Activated CD4-positive, alpha-beta T cell treated with anti-CD3 and anti-CD28 coated beads, Interleukin-2, Interleukin-6, amounts not matched to agents 100 ng/mL and 50 ng/mL, durations not matched to agents 16 hours and 8 hours (primary cell): ENCODE measurements at regions not wholly inside any gene's neighbourhood (a gene's known extent, or its start where the extent isn't known, plus 50 kb on each side); places are given as distances from the start of the nearest gene placed in this dataset.
"Not testable (repeated sequence)": the region's sequence is repeated elsewhere in the genome, so short reads cannot be mapped to it uniquely, and the experiment has no call there.

Experiments used
- DNase-seq: peaks from one replicate; pipeline ENCODE4 v3.0.0-alpha.2; 2020

DNA sequence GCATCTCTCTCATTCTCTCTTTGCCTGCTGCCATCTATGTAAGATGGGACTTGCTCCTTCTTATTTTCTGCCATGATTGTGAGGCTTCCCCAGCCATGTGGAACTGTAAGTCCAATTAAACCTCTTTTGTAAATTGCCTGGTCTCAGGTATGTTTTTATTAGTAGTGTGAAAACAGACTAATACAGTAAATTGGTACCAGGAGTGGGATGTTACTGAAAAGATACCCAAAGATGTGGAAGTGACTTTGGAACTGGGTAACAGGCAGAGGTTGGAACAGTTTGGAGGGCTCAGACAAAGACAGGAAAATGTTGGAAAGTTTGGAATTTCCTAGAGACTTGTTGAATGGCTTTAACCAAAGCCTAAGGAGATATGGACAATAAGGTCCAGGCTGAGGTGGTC, 503.1 kb upstream of the SOX9 start:
- DNase-seq: not testable (repeated sequence)

DNA sequence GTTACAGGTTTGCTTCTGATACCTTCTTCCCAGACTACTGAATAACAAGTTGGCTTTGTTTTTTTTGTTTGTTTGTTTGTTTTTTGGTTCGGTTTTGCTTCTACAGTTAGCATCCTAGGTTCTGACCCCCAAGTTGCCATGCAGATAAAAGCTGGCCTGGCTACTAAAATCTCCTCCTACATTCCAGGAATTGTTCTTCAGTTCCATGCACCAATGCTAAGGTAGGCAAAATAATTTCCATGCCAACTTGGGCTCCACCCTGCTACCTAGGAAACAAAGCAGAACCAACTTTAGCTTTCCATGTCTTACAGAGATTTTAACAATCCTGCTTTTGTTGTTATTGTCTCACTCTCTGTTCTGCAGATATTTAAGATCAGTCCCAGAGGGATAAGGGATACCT, 495.5 kb upstream of the SOX9 start:
- no peak for DNase-seq

DNA sequence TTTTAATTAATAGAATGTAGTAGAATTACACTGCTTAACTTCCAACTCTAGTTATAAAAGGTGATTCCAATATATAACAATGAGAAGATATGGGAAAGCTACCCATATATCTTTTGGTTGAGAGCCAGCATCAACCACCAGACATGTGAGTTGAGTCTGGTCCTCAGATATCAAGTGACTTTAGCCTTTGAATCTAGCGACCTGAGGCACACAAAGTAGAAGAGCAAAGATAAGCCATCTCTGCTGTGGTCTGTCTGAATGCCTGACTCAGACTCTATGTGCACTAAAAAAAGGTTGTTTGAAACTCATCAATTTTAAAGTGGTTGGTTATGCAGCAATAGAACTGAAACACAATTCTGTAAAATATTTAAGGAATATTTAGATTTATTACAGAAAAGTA, 492.5 kb upstream of the SOX9 start:
- no peak for DNase-seq

DNA sequence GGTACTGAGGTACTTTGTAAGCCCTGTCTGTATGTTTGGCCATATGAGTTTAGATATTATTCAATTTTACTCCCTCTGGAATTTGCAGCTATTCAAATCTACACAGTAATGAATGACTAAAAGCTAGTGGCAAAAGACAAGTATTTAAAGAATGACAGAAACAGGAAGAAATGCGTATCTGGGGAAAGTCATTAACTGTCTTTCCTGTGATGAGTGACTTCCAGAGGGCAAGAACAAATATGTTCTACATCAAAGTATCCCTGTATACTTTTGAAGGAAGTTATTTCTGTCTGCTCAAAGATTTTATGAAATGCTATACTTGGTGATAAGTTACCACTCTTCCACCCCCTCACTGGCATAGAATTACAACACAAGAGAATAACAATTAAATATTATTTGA, 489.3 kb upstream of the SOX9 start:
- DNase-seq: no peak

DNA sequence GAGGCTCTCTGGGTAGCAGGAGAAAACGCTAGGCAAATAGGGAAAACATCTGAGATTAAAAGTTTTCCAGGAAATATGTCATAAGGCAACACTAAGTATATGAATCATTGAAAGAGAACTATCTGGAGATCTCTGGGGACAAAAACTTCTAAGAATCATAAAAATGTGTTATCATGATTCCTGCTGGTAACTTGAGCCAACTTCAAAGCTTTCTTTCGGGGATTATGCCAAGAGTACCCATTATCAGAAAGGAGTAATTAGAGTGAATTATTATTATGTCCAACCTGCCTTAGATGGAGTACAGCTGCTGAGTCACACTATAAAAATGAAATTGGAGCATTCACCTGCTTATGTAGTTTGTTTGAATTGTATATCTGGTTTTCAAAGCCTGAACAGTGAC, 488.5 kb upstream of the SOX9 start:
- DNase-seq: no peak

DNA sequence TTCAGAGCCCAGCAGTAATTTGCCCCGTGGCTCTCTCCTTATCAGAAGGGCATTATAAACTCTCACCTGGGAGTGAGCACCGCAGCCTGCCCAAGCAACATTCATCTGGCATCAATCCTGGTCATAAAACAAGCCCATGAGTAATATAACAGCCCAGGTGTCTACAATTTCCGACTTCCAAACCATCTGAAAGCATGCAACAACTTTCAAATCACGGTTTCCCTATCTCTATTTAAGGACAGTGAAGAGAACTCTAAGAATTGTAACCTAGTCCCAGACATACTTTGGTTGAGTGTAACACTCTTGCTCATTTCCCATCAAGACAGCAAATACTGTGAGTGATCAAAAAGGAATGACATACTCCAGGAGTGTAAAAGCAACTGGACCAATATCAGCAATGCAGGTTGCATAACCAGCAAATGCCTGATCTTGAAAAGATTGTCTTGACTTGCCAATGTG, 487.4 kb upstream of the SOX9 start:
- no peak for DNase-seq

DNA sequence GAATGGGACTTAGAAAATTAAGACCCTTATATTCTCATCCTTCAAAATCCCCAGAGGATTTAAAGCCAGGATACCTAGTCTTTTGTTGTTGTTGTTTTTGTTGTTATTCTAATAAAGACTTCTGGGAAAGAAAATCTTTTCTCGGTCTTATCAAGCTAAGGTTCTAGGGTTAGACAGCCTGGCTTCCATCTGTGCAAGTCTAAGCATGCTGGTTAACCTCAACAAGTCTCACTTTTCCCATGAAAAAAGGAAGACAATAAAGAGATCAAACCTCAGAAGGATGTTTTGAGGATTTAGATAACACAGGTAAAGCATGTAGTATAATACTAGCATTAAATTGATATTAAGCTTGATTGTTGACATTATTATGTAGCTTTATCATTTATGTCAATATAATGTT, 486.4 kb upstream of the SOX9 start:
- DNase-seq: no peak

DNA sequence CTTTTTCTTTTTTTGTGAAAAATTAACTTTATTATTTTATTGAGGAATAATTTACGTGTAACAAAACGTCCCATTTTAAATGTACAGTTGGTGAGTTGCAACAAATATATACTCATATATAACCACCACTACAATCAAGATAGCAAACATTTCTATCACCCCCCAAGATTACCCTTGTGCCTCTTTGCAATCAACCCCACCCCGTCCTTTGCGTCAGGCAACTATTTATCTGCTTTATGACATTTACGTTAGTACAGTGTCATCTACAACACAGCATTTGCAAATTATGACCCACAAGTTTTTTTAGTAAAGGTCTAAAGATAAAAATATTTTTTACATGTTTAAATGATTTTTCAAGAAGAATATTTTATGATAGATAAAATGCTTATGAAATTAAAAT, 485.6 kb upstream of the SOX9 start:
- DNase-seq: no peak

DNA sequence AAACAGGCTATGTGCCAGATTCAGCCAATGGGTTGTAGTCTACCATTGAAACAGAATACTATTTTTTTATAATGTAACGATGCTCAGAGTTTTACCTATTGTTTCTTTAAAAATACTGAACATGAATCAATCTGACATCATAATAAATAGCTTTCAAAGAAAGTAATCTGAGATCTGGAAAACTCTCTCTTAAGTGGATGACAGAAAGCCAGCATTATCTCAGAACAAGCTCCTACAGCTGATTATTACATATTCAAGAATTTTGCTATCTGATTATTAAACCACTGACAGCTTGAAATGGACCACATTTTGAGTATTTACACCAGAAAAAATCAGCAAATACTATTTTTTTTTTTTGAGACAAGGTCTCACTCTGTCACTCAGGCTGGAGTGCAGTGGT, 484.2 kb upstream of the SOX9 start:
- DNase-seq: no peak

DNA sequence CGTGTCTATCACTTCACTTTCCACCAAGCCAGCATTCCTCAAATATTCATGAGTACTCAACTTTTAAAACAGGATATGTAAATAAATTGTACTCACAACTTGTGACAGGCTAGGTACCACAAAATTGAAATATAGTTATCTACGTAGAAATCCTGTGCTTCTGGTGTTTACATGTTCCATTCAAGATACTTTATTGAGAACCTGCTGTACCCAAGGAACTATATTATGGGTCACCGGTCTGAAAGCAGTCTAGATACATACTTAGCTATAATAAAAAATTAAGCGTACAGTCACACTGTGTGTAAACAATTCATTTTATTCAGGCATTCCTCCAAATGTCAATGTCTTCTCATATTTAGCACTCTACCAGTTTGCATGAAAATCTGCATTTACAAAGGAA, 482.2 kb upstream of the SOX9 start:
- DNase-seq: no peak

DNA sequence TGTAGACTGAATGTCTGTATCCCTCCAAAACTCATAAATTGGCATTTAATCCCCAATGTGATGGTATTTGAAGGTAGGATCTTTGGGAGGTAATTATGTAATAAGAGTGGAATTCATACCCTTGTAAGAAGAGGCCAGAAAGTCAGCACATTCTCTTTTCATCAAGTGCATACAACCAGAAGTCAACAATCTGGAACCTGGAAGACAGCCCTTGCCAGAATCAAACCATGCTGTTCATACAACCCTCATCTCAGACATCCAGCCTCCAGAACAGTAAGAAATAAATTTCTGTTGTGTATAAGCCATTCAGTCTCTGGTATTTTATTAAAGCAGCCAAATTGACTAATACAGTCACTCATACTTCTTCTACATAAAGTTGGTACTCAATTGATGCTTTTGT, 481.0 kb upstream of the SOX9 start:
- no peak for DNase-seq

DNA sequence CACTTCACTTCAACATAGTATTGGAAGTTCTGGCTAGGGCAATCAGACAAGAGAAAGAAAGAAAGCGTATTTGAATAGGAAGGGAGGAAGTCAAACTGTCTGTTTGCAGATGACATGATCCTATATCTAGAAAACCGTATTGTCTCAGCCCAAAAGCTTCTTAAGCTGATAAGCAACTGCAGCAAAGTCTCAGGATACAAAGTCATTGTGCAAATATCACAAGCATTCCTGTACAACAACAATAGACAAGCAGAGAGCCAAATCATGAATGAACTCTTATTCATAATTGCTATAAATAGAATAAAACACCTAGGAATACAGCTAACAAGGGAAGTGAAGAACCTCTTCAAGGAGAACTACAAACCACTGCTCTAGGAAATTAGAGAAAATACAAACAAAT, 473.9 kb upstream of the SOX9 start:
- DNase-seq: not testable (repeated sequence)

DNA sequence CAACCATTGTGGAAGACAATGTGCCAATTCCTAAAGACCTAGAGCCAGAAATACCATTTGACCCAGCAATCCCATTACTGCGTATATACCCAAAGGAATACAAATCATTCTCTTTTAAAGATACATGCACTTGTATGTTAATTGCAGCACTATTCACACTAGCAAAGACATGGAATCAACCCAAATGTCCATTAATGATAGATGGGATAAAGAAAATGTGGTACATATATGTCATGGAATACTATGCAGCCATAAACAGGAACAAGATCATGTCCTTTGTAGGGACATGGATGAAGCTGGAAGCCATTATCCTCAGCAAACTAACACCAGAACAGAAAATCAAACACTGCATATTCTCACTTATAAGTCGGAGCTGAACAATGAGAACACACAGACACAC, 472.5 kb upstream of the SOX9 start:
- DNase-seq: not testable (repeated sequence)

DNA sequence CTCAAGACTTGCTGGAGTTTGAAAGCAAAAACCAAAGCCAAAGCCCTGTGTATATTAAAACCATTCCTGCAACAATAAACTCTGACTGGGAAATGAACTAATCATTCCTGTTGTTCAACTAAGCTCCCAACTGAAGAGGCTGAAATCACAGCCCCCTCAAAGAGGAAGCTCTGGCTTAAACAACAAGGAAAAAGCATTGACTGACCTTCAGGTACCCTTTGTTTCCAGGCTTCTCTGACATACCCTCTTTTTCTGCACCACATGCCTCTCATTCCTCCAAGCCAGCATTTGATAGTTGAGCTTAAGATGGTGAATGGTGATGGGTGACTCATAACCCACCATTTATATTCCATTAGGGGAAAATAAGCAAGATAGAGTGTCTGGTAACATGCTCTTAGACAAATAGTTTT, 470.9 kb upstream of the SOX9 start:
- DNase-seq: no peak

DNA sequence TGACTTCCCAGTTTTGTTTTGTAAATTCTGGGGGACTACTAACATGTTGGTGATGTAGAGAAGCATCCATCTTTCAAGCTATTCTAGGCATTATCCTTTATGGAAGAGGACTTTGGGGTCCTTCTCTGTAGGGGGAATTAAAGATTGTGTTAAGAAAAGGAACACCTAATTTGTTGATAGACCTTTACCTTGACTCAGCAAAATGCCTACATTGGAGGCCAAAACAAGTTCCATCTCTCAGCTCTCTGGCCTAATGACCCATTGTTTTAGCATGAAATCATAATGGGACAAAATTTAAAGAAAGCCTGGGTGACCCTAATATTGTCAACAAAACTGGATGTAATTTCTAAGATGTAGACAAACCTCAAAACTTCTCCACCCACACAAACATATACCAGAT, 465.3 kb upstream of the SOX9 start:
- DNase-seq: no peak

DNA sequence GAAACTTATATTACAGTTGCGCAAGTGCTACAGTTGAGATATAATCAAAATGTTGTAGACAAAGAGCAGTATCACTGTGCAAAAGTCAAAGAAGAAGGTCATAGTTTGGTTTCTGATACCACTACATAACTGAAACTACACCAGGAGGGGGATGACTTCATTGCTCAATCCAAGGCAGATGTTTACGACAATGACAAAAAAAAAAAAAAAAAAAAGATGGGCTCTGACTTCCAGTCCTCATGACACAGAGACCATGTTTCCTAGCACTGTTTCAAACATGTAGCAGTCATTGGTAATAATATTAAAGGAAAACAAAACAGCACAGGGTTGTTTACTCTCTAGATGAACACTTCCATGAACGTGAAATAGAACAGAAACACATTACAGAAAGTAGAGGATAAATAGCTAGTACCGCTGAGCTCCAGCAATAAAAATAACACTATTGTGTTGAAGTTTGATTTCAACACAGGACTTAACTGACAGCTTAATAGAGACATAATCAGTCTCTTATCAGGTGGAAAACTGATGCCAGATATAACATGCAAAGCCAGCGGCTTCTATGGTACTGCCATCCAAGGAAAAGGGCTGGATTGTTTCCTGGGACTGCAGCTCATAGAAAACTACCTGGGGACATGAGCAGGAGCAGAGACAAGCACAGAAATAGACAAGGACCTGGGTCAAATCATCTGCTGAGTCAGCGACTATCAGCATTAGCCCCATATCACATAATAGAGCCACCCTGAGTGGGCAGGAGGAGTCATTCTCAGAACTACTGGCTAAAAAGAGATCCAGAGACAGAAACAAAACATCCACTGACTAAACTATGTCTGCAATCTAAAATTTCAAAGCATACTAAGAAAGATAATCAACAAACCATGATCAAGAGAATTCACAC, 463.6 kb upstream of the SOX9 start:
- no peak for DNase-seq

DNA sequence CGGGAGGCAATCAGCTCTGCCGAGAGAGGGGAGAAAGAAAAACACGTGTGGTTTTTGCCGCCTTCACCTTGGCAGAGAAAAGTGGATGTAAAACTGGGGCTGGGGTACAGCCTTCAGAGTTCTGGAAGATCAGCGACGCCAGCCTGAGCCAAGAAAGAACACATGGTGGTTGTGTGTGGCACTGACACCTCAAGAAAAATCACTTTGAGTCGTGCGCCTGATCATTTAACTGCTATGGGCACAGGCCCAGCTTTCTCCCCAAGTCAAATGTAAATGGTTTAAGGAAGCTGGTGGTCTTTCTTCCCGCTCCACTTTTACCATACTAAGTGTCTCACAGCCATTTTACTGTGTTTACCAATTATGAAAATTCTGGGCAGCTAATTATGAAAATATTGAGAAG, 461.8 kb upstream of the SOX9 start:
- no peak for DNase-seq

DNA sequence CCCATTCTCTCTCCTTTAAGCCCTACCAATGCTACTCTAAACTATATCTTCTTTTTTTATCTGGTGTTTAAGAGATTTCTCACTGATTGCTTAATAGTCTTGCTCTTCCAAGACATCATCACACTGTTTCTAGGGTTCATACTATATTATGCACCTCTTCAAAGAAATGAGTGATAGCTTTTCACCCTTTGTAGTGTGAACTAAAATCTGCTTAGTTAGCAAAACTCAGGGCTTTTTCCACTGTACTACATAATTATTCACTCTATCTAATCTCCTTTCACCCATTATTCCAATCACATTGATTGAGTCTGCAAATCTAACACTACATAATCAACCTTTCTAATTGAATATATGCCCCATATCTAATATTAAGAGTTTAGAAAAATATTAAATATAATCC, 456.0 kb upstream of the SOX9 start:
- DNase-seq: no peak

DNA sequence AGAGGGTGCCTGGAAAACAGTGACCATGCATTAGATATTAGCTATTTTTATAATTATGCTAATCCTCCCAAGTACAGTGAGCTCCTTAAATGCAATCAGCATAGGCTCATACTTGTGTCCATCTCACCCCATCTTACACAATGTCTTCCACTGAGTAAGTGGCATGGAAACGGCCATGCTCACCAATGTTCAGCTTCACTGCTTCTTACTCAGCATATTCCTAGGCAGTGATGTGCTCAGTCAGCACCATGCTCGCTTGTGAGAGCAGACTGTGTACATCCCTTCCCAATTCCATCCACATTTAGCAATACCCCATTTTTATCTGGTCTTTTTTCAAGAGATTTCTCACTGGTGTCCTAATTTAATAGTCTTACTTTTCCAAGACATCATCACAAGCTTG, 454.8 kb upstream of the SOX9 start:
- no peak for DNase-seq

DNA sequence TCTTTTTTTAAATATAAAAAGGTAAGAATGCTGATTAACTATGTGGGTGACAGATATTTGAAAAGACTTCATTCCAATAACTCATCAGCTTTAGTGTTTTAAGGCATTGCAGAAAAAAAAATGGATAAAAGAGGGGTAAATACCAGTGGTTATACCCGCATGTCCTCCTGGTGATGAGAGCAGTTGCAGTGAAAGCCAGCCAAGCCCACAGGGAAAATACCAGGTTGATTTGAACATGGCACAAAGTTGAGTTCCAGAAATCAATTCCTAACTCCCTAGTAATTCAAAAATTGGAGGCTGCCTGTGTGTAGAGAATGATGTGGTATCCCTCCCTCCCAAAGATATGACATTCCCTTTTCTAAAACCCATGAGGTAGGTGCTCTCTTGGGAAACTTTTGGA, 453.2 kb upstream of the SOX9 start:
- no peak for DNase-seq

DNA sequence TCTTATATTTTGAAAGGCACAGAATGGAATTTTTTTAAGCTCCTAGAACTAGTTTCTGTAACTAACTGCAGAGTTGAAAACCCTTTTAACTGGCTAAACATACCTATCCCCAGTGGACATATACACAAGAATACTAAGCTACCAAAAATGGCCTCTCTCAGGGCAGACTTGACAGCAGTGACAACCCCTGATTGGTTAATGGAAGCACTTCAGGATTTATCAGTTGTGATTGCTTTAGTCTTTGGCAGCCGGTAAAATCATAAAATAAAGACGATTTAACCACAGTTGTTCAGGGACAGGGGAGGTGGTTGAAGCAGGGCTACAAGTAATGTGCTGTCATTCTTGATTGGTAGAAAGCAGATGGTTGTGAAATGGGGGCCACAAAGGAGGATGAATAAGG, 452.0 kb upstream of the SOX9 start:
- DNase-seq: no peak

DNA sequence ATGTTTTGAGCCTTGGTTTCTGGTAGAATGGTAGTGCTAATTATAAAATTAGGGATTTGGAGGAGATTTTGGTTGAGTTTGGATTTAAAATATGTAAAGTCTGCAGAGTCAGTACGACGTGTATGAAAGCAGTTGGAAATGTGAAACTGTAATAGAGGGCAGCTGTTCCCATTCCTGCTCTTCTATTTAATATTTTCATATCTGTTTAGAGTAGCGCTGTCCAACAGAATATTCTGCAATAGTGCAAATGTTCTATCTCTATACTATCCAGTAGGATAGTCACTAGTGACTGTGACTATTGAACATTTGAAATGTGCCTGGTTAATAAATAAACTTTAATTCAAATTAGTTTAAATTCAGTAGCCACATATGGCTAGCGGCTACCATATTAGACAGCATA, 443.4 kb upstream of the SOX9 start:
- DNase-seq: no peak

DNA sequence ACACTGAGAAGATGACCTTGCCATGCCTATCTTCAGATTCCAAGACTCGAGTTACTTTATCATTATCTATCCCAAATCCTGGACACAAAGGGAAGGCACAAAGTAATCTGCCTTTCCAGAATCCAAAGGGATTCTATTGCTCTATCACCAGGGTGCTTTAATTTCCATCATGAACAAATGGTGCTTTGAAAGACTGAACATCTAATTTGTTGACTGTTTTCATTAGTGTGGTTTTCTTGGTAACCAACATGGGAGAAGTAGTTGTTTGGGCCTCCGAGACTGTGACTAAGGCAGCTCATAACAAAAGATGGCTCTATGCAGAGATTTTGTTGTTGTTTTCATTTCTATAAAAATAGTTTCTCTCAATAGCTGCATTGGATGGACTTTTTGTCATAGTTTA, 441.0 kb upstream of the SOX9 start:
- no peak for DNase-seq

DNA sequence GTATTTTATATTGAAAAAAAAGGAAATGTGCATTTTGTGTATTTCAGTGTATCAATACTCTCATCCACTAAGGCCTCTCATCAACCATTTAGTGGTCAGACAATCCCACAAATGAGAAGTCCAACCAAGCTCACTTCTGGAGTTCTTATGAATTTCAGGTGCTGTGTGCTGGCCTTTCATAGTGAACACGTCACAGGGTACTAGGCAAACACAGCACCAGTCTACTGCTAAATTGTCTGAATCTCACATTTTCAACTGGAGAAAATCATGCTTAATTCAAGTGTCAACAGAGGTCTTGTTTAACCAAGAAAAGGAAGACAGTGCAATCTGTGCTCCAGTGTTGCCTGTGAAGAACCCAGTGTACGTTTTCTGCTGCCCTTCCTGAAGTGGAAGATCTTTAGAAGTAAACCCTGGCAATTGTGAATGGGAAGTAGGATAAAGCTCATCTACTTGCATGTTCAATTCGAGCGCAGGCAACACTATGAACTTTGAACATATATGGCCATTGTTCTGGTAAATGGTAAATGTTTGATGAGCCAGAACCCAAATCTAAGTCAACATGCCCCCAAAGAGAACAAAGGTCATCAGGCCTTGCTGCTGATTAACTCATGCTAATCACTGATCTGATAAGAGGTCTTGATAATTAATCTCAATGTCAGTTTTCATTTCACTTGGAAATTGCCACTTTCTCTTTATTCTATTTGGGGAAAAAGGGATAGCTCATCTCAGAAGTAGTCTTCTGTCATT, 439.2 kb upstream of the SOX9 start:
- DNase-seq: no peak

DNA sequence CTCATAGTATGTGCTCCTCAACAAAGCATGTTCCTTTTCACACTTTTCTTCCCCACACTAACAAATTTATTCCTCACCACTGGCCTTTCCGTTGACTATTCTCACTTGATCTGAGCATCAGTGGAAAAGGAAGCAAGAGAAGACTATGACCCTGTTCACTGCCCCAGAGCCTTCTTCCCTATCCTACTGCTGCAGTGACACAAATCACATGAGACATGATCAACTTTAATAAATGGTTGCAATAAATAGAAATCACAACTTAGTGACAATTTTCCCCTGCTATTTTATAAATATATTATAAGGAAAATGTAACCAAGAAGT, 438.7 kb upstream of the SOX9 start:
- DNase-seq: no peak
